Esophagus muscularis mucosa (tissue), 4 donors: ENCODE measurements at regions not wholly inside any gene's neighbourhood (a gene's known extent, or its start where the extent isn't known, plus 50 kb on each side); places are given as distances from the start of the nearest gene placed in this dataset.

Experiments used
- EP300 ChIP-seq: sonication (generic); formaldehyde crosslinking; IDR thresholded peaks from one replicate; pipeline ENCODE4 v1.6.1; 2017; ENCODE audit warnings: antibody characterized with exemption
- POLR2A ChIP-seq: fragments of 450-650 bp; IDR thresholded peaks from one replicate; pipeline ENCODE4 v1.6.1; 2017; ENCODE audit warnings: antibody characterized with exemption, moderate library complexity, mild to moderate bottlenecking, low read depth
- POLR2AphosphoS5 ChIP-seq, 2 donors: sonication (generic); formaldehyde crosslinking; IDR thresholded peaks; one replicate each; pipeline ENCODE4 v1.6.1; 2017; ENCODE audit warnings: antibody characterized with exemption in 2 of 2
- TF ChIP-seq, protein P1 (sequence below), 3 experiments: fragments of 200-600 bp in 2 of 3; fragments of 450-650 bp in 1 of 3; sonication (generic) in 2 of 3; IDR thresholded peaks; one replicate each; pipeline ENCODE4 v1.5.1; 2017 to 2019; ENCODE audit warnings: antibody characterized with exemption in 3 of 3, mild to moderate bottlenecking in 2 of 3, moderate library complexity in 1 of 3

DNA sequence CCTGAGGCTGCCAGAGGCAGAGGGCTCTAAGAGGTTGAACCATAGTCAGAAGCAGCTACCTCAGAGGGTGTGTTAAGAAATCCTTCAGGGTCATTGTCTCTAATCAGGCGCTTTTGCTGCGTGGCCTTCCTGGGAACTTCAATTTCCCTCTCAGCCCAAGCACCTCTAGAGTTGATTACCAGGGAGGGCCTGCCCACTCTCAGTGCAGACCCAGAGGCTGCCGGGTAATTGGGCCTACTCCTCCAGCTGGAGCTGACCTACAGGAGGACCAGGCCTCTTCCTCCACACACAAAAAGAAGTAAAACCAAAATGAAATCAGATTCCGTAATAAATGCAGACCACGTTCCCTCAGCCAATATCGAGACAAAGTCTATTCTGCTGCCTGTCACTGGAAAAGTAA lies 305.0 kb upstream of the CCL2 start:
- TF ChIP-seq POLR2A (no peak), POLR2AphosphoS5 (IDR thresholded peaks at IDR 0.05) (no peak), EP300 (no peak)
- TF ChIP-seq, protein P1, sequence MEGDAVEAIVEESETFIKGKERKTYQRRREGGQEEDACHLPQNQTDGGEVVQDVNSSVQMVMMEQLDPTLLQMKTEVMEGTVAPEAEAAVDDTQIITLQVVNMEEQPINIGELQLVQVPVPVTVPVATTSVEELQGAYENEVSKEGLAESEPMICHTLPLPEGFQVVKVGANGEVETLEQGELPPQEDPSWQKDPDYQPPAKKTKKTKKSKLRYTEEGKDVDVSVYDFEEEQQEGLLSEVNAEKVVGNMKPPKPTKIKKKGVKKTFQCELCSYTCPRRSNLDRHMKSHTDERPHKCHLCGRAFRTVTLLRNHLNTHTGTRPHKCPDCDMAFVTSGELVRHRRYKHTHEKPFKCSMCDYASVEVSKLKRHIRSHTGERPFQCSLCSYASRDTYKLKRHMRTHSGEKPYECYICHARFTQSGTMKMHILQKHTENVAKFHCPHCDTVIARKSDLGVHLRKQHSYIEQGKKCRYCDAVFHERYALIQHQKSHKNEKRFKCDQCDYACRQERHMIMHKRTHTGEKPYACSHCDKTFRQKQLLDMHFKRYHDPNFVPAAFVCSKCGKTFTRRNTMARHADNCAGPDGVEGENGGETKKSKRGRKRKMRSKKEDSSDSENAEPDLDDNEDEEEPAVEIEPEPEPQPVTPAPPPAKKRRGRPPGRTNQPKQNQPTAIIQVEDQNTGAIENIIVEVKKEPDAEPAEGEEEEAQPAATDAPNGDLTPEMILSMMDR (IDR thresholded peaks at IDR 0.05), result no peak
